Suprapubic skin (tissue), 4 donors: ENCODE measurements at regions not wholly inside any gene's neighbourhood (a gene's known extent, or its start where the extent isn't known, plus 50 kb on each side); places are given as distances from the start of the nearest gene placed in this dataset.

Source experiments
- DNase-seq, 2 donors: peaks; one replicate each; pipeline ENCODE4 v3.0.0-alpha.2; 2019; ENCODE audit warnings: low spot score in 2 of 2
- H3K27ac ChIP-seq: fragments of 200-600 bp; sonication (generic); one replicate; pipeline ENCODE4 v1.5.1; 2019
- H3K27me3 ChIP-seq: fragments of 200-600 bp; sonication (generic); one replicate; pipeline ENCODE4 v1.5.1; 2019
- H3K36me3 ChIP-seq: fragments of 200-600 bp; sonication (generic); one replicate; pipeline ENCODE4 v1.5.1; 2019
- H3K4me1 ChIP-seq: fragments of 200-600 bp; sonication (generic); one replicate; pipeline ENCODE4 v1.5.1; 2019
- H3K4me3 ChIP-seq: fragments of 200-600 bp; sonication (generic); one replicate; pipeline ENCODE4 v1.5.1; 2019; ENCODE audit warnings: mild to moderate bottlenecking
- H3K9me3 ChIP-seq: fragments of 200-600 bp; sonication (generic); one replicate; pipeline ENCODE4 v1.5.1; 2019
- CTCF ChIP-seq, 2 donors: fragments of 200-600 bp in 1 of 2; fragments of 450-650 bp in 1 of 2; sonication (generic) in 1 of 2; IDR thresholded peaks; one replicate each; pipeline ENCODE4 v1.5.1; 2016 to 2019; ENCODE audit warnings: antibody characterized with exemption in 2 of 2, mild to moderate bottlenecking in 1 of 2, moderate library complexity in 1 of 2
- EP300 ChIP-seq: sonication (generic); formaldehyde crosslinking; IDR thresholded peaks from one replicate; pipeline ENCODE4 v1.6.1; 2017; ENCODE audit warnings: antibody characterized with exemption
- POLR2A ChIP-seq, 2 donors: fragments of 450-650 bp; IDR thresholded peaks; one replicate each; pipeline ENCODE4 v1.6.1; 2017; ENCODE audit warnings: antibody characterized with exemption in 2 of 2, mild to moderate bottlenecking in 2 of 2, moderate library complexity in 2 of 2
- POLR2AphosphoS5 ChIP-seq, 3 donors: sonication (generic); formaldehyde crosslinking; IDR thresholded peaks; one replicate each; pipeline ENCODE4 v1.6.1; 2017; ENCODE audit warnings: antibody characterized with exemption in 3 of 3
- WGBS: methylation state at CpG from one replicate; pipeline ENCODE4 v1.1.5; 2018; 5-methylcytosine and 5-hydroxymethylcytosine counted together

- no peaks in the 10 kb centered on the region for H3K9me3 ChIP-seq
- peak overlapping the region; percentile 71 for H3K27ac ChIP-seq
- H3K4me3 ChIP-seq = no peak overlapping the region
- H3K36me3 ChIP-seq = no peaks in the 10 kb centered on the region
- H3K27me3 ChIP-seq = no peaks in the 10 kb centered on the region
- DNase-seq = no peak
- WGBS = 50% methylated on average over 3 of the region's 3 CpGs
- H3K4me1 ChIP-seq = peaks cover 20% of the 10 kb centered on the region
- TF ChIP-seq EP300 (no peak), POLR2A (IDR thresholded peaks at IDR 0.05) (no peak), POLR2AphosphoS5 (IDR thresholded peaks at IDR 0.05) (no peak), CTCF (IDR thresholded peaks at IDR 0.05) (no peak)
Measured at GRCh38 chr1:119565131-119565772, 58.2 kb downstream of the HSD3B1 start.

DNA sequence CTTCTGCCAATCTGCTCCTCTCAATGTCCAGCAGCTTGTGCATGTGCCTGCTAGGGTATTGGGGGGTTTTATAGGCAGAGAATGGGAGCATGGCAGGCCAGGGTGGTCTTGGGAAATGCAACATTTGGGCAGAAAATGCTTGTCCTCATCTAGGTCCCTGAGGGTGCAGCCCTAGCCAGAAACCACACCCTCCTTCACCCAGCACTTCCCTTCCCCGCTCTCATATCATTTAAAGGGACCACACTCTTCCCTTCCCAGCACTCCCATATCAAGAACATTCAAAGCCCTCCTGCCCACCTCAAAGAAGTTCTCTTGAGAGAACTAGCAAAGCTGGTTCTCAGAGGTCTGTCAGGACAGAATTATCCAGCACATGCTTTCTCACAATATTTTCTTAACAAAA is 62.1 kb downstream of the HSD3B1 start:
- H3K36me3 ChIP-seq = no peaks in the 10 kb centered on the region
- H3K27me3 ChIP-seq = no peaks in the 10 kb centered on the region
- no peak for TF ChIP-seq POLR2A (IDR thresholded peaks at IDR 0.05)
- TF ChIP-seq CTCF (IDR thresholded peaks at IDR 0.05) = no peak
- TF ChIP-seq POLR2AphosphoS5 (IDR thresholded peaks at IDR 0.05) = no peak
- TF ChIP-seq EP300 = no peak
- H3K9me3 ChIP-seq = no peaks in the 10 kb centered on the region
- no peak overlapping the region for H3K27ac ChIP-seq
- DNase-seq = no peak
- no peak overlapping the region for H3K4me3 ChIP-seq
- peaks cover 20% of the 10 kb centered on the region for H3K4me1 ChIP-seq
- WGBS = 53% methylated on average over 1 of the region's 1 CpG
